OCI-LY7 (cell line): ENCODE measurements at regions not wholly inside any gene's neighbourhood (a gene's known extent, or its start where the extent isn't known, plus 50 kb on each side); places are given as distances from the start of the nearest gene placed in this dataset.

ENCODE experiments used
- BruUV-seq: library from RNA; stranded (reverse); fragments of 400-500 nt; replicated peaks from 2 replicates; lab custom pipeline; 2021; lab: Mats Ljungman, UMichigan
- CTCF ChIA-PET: fragments of 300-600 bp; sonication (Branson Sonifier 250); formaldehyde crosslinking; loops from one replicate; lab custom pipeline; 2022; ENCODE audit warnings: antibody characterized with exemption; ENCODE audit not compliant: unreplicated experiment; lab: Charles Lee
- POLR2A ChIA-PET: fragments of 300-600 bp; sonication (Branson Sonifier 250); formaldehyde crosslinking; loops from one replicate; lab custom pipeline; 2022; ENCODE audit warnings: antibody characterized with exemption; lab: Charles Lee
- DNase-seq: peaks from one replicate; pipeline ENCODE4 v3.0.0-alpha.2; 2015; ENCODE audit warnings: low spot score
- H2AFZ ChIP-seq: fragments of 200-600 bp; sonication (generic), shearing (Covaris generic); 2 replicates; pipeline ENCODE4 v1.6.1; 2014; ENCODE audit warnings: mild to moderate bottlenecking, antibody characterized with exemption, low read length, moderate library complexity
- H3K27ac ChIP-seq: fragments of 200-600 bp; sonication (generic); 2 replicates; pipeline ENCODE4 v1.5.1; 2014; ENCODE audit warnings: mixed run types, low read depth, mild to moderate bottlenecking, moderate library complexity, low read length, inconsistent platforms; ENCODE audit not compliant: poor library complexity, severe bottlenecking
- H3K36me3 ChIP-seq: fragments of 200-600 bp; sonication (generic); 2 replicates; pipeline ENCODE4 v1.6.1; 2014; ENCODE audit warnings: mild to moderate bottlenecking, antibody characterized with exemption, low read length, moderate library complexity, mixed read lengths; ENCODE audit not compliant: insufficient read depth
- H3K4me1 ChIP-seq: fragments of 200-600 bp; sonication (generic); 2 replicates; pipeline ENCODE4 v1.5.1; 2014; ENCODE audit warnings: mild to moderate bottlenecking, low read length; ENCODE audit not compliant: insufficient read depth, poor library complexity, severe bottlenecking
- H3K4me2 ChIP-seq: fragments of 200-600 bp; sonication (generic); 2 replicates; pipeline ENCODE4 v1.6.1; 2014; ENCODE audit warnings: mild to moderate bottlenecking, low read length
- H3K4me3 ChIP-seq: fragments of 200-600 bp; sonication (generic); 2 replicates; pipeline ENCODE4 v1.5.1; 2014; ENCODE audit warnings: mild to moderate bottlenecking, low read depth, low read length; ENCODE audit not compliant: poor library complexity, severe bottlenecking
- H3K79me2 ChIP-seq: fragments of 200-600 bp; sonication (generic); 2 replicates; pipeline ENCODE4 v1.6.1; 2016; ENCODE audit warnings: low read depth, mild to moderate bottlenecking, low read length, moderate library complexity, mixed read lengths; ENCODE audit not compliant: insufficient read depth
- H3K9me2 ChIP-seq: fragments of 200-600 bp; sonication (generic); 2 replicates; pipeline ENCODE4 v1.6.1; 2016; ENCODE audit warnings: mild to moderate bottlenecking, low read length, mixed read lengths; ENCODE audit not compliant: insufficient read depth
- H3K9me3 ChIP-seq: fragments of 200-600 bp; sonication (generic); 2 replicates; pipeline ENCODE4 v1.6.1; 2014; ENCODE audit warnings: mild to moderate bottlenecking, mixed run types, low read length, mixed read lengths
- H4K20me1 ChIP-seq: fragments of 200-600 bp; sonication (generic); 2 replicates; pipeline ENCODE4 v1.6.1; 2014; ENCODE audit warnings: mild to moderate bottlenecking, antibody characterized with exemption, low read length, moderate library complexity, mixed read lengths; ENCODE audit not compliant: insufficient read depth
- CTCF ChIP-seq: fragments of 200-600 bp; sonication (generic); conservative IDR thresholded peaks from 2 replicates; pipeline ENCODE4 v1.5.1; 2014; ENCODE audit warnings: mild to moderate bottlenecking, antibody characterized with exemption, low read length, moderate library complexity, mixed read lengths
- EZH2phosphoT487 ChIP-seq: fragments of 200-600 bp; sonication (generic); IDR thresholded peaks from 2 replicates; pipeline ENCODE4 v1.6.1; 2018; ENCODE audit warnings: low read depth, borderline replicate concordance, mild to moderate bottlenecking, mixed run types, antibody characterized with exemption, low read length, moderate library complexity, mixed read lengths
- intact Hi-C: fragments of 100-400 bp; cut with micrococcal nuclease; formaldehyde crosslinking; loops from one replicate; pipeline ENCODE4 v1.10.0; 2022; ENCODE audit not compliant: unreplicated experiment

DNA sequence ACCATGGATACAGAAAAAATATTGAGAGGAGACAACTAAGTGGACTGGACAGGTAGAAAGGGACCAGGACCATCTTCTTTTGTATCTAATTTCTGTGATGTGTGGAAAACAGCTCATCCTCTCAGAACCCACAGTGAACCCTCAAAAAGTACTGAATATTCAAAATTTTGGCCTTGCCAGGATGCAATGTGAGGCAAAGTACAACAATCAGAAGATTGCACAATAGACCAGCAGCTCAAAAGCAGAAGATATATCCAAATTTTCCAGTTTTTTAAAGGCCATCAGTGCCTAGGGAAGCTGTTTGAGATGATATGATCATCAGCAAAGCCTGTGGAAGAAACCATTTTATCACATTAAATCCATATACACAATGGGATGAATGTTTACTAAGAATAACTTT lies 973.3 kb upstream of the MIR17HG start:
- ChIA-PET CTCF (no interaction called here), POLR2A (interaction anchor here (0.5 to 0.9 kb wide), 2 partner anchors 9 to 311 kb away, joined by 3 to 4 read pairs; no protein-coding TSS in a partner anchor)
- no peaks in the 10 kb centered on the region for H4K20me1 ChIP-seq
- H3K36me3 ChIP-seq: no peaks in the 10 kb centered on the region
- no peak for DNase-seq
- H3K9me3 ChIP-seq: peaks cover 3% of the 10 kb centered on the region; the same call in 1 of the 2 replicates
- no peaks in the 10 kb centered on the region for H3K4me1 ChIP-seq
- intact Hi-C loops: no loop called here
- H3K4me3 ChIP-seq: no peak overlapping the region
- H3K79me2 ChIP-seq: no peaks in the 10 kb centered on the region
- no peak for TF ChIP-seq EZH2phosphoT487
- TF ChIP-seq CTCF: no peak
- no peaks in the 10 kb centered on the region for H3K9me2 ChIP-seq
- no peak overlapping the region for H2AFZ ChIP-seq
- no TSS peak for BruUV-seq
- no peak overlapping the region for H3K4me2 ChIP-seq
- no peak overlapping the region for H3K27ac ChIP-seq

DNA sequence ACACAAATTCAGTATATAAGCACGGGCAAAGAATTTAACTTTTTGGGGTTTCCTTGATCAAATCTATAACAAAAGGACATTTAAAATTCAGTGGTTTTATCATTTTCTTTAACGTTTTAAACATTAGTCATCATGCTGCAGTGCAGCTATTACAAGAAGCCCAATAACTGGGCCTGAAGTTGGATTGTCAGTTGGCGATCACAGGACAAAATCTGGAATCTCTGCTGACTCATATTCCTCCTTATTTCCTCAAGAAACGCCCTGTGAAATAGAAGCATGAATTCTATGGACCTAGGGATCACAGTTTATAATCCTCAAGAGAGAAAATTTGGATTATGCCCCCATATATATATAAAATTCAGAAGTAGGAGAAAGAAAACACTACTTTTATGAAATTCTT lies 971.6 kb upstream of the MIR17HG start:
- BruUV-seq: no TSS peak
- H3K9me2 ChIP-seq: no peaks in the 10 kb centered on the region
- H2AFZ ChIP-seq: no peak overlapping the region
- DNase-seq: no peak
- TF ChIP-seq CTCF (no peak), EZH2phosphoT487 (no peak)
- H3K9me3 ChIP-seq: peaks cover 3% of the 10 kb centered on the region; the same call in 1 of the 2 replicates
- H3K4me2 ChIP-seq: no peak overlapping the region
- no peaks in the 10 kb centered on the region for H3K36me3 ChIP-seq
- ChIA-PET POLR2A (no interaction called here), CTCF (no interaction called here)
- no peaks in the 10 kb centered on the region for H3K79me2 ChIP-seq
- H3K4me3 ChIP-seq: no peak overlapping the region
- intact Hi-C loops: no loop called here
- no peaks in the 10 kb centered on the region for H3K4me1 ChIP-seq
- no peaks in the 10 kb centered on the region for H4K20me1 ChIP-seq
- no peak overlapping the region for H3K27ac ChIP-seq

GRCh38 chr13:90382425-90382824 lies 965.1 kb upstream of the MIR17HG start:
- H4K20me1 ChIP-seq: no peaks in the 10 kb centered on the region
- intact Hi-C loops: no loop called here
- ChIA-PET CTCF (no interaction called here), POLR2A (no interaction called here)
- H3K36me3 ChIP-seq: no peaks in the 10 kb centered on the region
- DNase-seq: no peak
- no peaks in the 10 kb centered on the region for H3K79me2 ChIP-seq
- no peak overlapping the region for H3K4me2 ChIP-seq
- H3K27ac ChIP-seq: no peak overlapping the region
- no peak overlapping the region for H2AFZ ChIP-seq
- TF ChIP-seq EZH2phosphoT487: no peak
- no peak for TF ChIP-seq CTCF
- no peaks in the 10 kb centered on the region for H3K9me2 ChIP-seq
- no peak overlapping the region for H3K4me3 ChIP-seq
- peaks cover 14% of the 10 kb centered on the region; the same call in 1 of the 2 replicates for H3K9me3 ChIP-seq
- BruUV-seq: no TSS peak
- H3K4me1 ChIP-seq: no peaks in the 10 kb centered on the region
